Mesodermal cell (in vitro differentiated cells): ENCODE measurements at regions not wholly inside any gene's neighbourhood (a gene's known extent, or its start where the extent isn't known, plus 50 kb on each side); places are given as distances from the start of the nearest gene placed in this dataset.

Experiments used
- H3K27ac ChIP-seq: 2 replicates; pipeline ENCODE4 v1.7.0; 2013; ENCODE audit warnings: mild to moderate bottlenecking, low read depth, low read length, moderate library complexity; ENCODE audit not compliant: severe bottlenecking
- H3K36me3 ChIP-seq: 2 replicates; pipeline ENCODE4 v1.7.1; 2013; ENCODE audit warnings: mild to moderate bottlenecking, low read length, moderate library complexity; ENCODE audit not compliant: control insufficient read depth, insufficient read depth
- H3K4me1 ChIP-seq: one replicate; pipeline ENCODE4 v1.7.1; 2013; ENCODE audit warnings: mild to moderate bottlenecking, low read length; ENCODE audit not compliant: insufficient read depth, control insufficient read depth, poor library complexity, severe bottlenecking
- H3K4me3 ChIP-seq: 2 replicates; pipeline ENCODE4 v1.7.0; 2013; ENCODE audit warnings: low read length, control low read depth, mild to moderate bottlenecking; ENCODE audit not compliant: insufficient read depth, poor library complexity, severe bottlenecking; ENCODE audit errors: extremely low read depth
- H3K9me3 ChIP-seq: 2 replicates; pipeline ENCODE4 v1.7.1; 2013; ENCODE audit warnings: mild to moderate bottlenecking, low read length, moderate library complexity; ENCODE audit not compliant: control insufficient read depth
- WGBS, 2 experiments: methylation state at CpG; one replicate each; pipeline ENCODE4 v1.1.5; 2013; ENCODE audit warnings: missing lambda C conversion rate in 2 of 2; ENCODE audit not compliant: insufficient coverage in 2 of 2; 5-methylcytosine and 5-hydroxymethylcytosine counted together

DNA sequence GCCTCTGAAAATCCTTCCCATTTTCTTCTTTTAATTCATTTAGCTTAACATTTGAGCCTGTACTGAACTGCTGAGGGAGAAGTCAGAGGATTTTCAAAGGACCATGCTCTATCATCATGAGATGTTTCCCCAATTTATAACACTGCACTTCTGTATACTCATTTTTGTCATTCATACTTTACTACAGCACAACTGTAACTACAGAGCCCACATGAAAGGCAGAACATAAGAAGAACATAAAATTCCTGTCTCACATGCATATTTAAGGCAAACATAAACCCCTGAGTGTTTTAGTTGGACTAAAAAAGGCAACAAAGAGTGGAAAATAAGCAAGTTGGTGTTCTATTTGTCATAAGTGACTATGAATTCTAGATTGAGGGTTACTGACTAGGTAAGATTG, 237.7 kb upstream of the ARPP21 start:
- Histone ChIP-seq H3K36me3 (no peaks in the 10 kb centered on the region), H3K27ac (no peak overlapping the region), H3K9me3 (no peaks in the 10 kb centered on the region), H3K4me1 (no peaks in the 10 kb centered on the region), H3K4me3 (no peak overlapping the region)

DNA sequence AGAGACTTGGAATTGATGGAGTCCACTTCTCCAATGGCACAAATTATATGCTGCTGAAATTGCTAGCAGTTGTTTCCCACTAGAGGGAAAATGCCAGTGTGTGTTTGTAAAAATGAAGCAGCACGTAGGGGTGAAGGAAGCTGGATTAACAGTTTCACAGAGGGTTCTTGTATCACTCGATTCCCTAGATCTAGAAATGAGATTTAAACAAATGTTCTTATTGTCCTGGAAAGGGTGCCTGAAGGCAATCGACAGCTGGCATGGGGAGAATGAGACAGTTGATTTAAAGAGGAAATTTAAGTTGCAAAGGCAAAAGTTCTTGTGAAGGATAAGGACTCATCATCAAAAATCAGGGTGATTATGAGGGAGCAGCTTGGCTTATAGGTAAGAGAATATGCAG, 234.8 kb upstream of the ARPP21 start:
- H3K4me1 ChIP-seq = no peaks in the 10 kb centered on the region
- no peaks in the 10 kb centered on the region for H3K9me3 ChIP-seq
- no peak overlapping the region for H3K27ac ChIP-seq
- 92 to 95% methylated on average over 3 of the region's 3 CpGs for WGBS, 2 experiments
- no peak overlapping the region for H3K4me3 ChIP-seq
- no peaks in the 10 kb centered on the region for H3K36me3 ChIP-seq

DNA sequence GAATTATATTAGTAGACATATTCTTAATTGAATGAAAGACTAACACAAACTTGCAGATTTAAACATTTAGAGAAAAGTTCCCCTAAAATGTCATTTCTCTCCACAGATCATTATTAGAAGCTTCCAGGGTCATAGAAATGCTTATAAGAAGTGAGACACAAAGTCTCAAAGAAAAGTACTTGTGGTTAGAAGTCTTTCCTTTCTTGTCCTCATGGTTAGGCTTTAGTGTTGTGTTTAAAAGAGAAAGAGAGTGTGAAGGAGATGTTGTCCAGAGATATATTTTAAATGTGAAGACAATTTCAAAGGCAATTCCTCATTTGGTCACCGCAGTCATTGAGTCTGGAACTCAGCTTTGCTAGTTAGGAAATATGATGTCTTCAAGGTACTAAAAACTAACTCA, 230.4 kb upstream of the ARPP21 start:
- Histone ChIP-seq H3K27ac (no peak overlapping the region), H3K4me3 (no peak overlapping the region), H3K9me3 (no peaks in the 10 kb centered on the region), H3K4me1 (no peaks in the 10 kb centered on the region), H3K36me3 (no peaks in the 10 kb centered on the region)
- 100% methylated on average over 1 of the region's 1 CpG; no CpG with 5 or more reads in 1 of the 2 experiments for WGBS, 2 experiments

DNA sequence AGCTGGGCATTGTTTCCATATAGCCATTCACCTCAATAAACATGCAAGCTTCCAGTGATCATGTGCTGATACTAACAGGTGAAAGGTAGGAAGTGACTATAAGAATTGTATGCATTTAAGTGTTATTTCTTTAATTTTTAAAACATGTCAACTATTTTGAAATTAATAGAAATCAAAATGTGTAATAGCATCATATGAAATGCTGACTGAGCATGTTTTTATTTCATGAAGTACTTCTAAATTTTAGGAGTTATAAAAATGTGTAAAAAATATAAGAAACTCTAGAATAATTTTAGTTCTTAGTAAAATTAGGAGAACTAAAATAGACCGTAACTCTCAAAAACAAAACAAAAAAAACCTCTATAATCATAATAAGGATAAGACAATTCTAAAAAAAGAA, 229.3 kb upstream of the ARPP21 start:
- Histone ChIP-seq H3K36me3 (no peaks in the 10 kb centered on the region), H3K4me3 (no peak overlapping the region), H3K27ac (no peak overlapping the region), H3K4me1 (no peaks in the 10 kb centered on the region), H3K9me3 (no peaks in the 10 kb centered on the region)
- WGBS, 2 experiments = no CpG with 5 or more reads among the region's 1 CpG

DNA sequence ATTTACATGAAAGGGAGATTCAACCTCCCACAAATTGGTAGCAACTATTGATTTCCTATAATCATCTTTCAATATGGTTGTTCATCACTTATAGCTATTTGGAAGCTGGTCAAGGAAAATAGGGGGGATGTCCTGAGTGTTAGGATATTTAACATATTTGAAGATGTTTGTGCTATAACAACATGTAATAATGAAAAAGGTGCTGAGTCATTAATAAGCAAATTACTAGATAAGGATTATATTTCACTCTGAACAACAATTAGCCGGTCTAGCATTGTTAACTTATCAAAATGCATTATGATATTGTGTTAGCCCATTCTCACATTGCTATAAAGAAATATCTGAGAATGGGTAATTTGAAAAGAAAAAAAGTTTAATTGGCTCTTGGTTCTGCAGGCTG, 225.8 kb upstream of the ARPP21 start:
- Histone ChIP-seq H3K27ac (no peak overlapping the region), H3K9me3 (no peaks in the 10 kb centered on the region), H3K4me1 (no peaks in the 10 kb centered on the region), H3K4me3 (no peak overlapping the region), H3K36me3 (no peaks in the 10 kb centered on the region)
- whole genome bisulfite sequencing, 2 experiments = no CpG with 5 or more reads among the region's 1 CpG

DNA sequence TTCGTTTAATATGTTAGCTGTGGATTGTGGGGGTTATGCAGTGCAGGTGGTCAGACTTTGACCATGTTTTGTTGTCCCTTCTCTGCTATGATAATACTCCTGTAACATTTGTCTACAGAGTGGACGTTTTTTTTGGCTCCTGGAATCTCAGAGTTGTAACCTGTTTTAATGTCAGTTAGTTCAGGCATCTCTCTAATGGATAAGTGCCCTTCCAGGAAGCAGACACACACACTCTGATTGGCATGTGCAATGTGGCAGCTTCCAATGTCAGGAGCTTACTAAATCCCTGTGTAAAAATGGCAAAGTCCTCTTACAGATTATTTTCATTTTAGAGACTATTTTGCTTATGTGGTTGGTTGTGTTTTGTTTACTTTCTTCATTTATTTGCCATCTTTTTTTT, 222.2 kb upstream of the ARPP21 start:
- Histone ChIP-seq H3K4me1 (no peaks in the 10 kb centered on the region), H3K9me3 (no peaks in the 10 kb centered on the region), H3K4me3 (no peak overlapping the region), H3K36me3 (no peaks in the 10 kb centered on the region), H3K27ac (no peak overlapping the region)
- WGBS, 2 experiments = 60% methylated on average over 1 of the region's 2 CpGs; no CpG with 5 or more reads in 1 of the 2 experiments

DNA sequence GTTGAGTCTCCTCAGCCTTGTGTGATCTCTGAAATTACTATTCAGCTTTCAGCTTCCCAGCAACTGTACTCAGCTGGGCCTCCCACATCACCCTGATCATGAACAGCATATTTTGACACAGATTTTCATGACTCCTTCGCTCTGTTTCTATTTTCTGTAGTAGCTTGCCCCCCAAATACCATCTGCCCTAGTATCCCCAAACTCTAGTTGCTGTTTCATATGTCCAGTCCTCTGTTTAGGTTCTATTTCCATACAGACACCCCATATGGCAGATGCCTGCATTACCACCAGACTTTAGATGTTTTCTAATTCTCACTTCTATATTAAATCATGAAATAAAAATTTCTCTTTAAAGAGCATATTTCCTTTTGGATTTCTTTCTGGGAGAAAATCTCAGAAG, 217.2 kb upstream of the ARPP21 start:
- no peaks in the 10 kb centered on the region for H3K36me3 ChIP-seq
- H3K4me3 ChIP-seq = no peak overlapping the region
- H3K27ac ChIP-seq = no peak overlapping the region
- H3K9me3 ChIP-seq = no peaks in the 10 kb centered on the region
- peaks cover 5% of the 10 kb centered on the region for H3K4me1 ChIP-seq
- 78 to 91% methylated on average over 1 of the region's 1 CpG for WGBS, 2 experiments

DNA sequence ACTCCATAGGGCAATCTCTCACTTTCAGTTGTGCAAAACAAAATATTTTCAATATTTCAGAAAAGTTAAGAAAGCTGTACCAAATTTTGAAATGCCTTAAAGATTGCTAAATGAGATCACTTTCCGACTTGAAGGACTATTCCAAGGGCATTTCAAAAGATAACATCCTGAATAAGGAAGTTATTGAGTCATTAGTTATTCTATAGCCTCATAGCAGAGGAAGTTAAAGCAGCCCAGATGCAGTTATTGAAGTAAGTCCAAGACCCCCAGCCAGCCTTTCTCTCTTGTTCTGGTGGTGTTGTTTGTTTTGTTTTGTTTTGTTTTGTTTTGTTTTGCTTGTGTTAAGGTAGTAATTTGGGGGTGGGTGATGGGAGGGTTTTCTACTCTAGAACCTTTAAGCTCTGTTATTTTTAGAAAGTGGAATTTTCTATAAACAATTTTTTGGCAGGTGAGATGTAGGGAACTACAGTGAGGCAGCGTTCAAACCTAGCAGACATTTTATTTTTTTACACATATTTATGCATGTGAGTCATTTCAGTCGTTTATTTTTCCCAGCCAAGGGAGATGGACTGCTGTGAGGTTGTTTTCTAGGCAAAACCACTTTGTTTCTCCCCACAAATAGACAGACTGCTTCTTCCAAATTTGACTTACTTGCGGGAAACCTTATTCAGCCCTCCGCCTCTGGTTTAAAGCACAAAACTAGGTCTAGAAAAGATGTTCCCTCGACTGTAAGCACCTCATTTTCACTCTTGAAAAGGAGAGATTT, 216.3 kb upstream of the ARPP21 start:
- WGBS, 2 experiments = 68 to 86% methylated on average over 2 of the region's 6 CpGs
- H3K4me1 ChIP-seq = peaks cover 5% of the 10 kb centered on the region

DNA sequence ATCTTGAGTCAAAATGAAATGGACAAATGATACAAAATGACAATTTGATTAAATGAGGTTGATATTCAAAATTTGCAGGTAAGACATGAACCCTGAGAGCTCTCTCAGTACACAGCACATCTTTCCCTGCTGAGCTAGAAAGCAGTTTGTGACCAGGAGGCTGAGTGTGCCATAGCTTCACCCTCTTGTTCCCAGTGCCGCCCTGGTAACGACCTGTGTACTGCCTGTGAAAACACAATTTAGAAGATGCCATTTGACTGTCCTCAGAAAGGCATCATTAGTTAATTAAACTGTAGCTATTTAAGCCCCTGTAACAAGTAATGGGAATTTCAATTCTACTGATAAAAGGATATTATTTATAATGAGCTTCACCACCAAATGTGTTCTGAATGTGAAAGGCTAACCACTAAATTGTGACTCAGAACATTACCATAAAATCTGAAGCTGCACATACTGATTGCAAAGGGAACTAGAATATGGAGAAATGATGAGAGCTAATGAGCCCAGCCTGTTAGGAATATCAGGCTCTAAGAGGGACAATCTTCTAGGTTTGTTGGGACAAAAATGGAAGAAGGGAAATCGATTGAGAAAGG, 212.9 kb upstream of the ARPP21 start:
- H3K4me3 ChIP-seq = no peak overlapping the region
- peaks cover 5% of the 10 kb centered on the region for H3K4me1 ChIP-seq
- no peaks in the 10 kb centered on the region for H3K36me3 ChIP-seq
- H3K27ac ChIP-seq = no peak overlapping the region
- H3K9me3 ChIP-seq = no peaks in the 10 kb centered on the region
- no CpG with 5 or more reads among the region's 3 CpGs for WGBS, 2 experiments

More for the DNA sequence above, 216.3 kb upstream of the ARPP21 start:
- no peak overlapping the region for H3K4me3 ChIP-seq
- H3K27ac ChIP-seq = peak overlapping the region; percentile 29
- no peaks in the 10 kb centered on the region for H3K9me3 ChIP-seq
- H3K36me3 ChIP-seq = no peaks in the 10 kb centered on the region

DNA sequence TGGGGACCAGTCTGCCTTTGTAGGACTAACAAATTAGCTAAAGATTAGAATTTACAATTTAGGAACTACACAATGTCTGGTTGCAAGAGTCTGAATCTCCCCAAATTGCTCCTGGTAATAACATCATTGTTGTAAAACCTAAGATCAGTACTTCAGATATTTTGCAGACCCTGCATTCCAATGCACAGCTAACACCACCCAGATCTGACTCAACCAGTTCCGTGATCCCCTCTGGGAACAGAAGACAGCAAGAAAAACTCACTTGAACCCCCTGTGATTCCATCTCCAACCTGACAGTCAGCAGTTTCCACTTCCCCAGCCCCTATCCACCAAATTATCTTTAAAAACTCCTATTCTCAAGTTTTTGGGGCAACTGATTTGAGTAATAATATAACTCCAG, 201.9 kb upstream of the ARPP21 start:
- H3K4me1 ChIP-seq = no peaks in the 10 kb centered on the region
- WGBS, 2 experiments = 100% methylated on average over 1 of the region's 1 CpG
- no peaks in the 10 kb centered on the region for H3K36me3 ChIP-seq
- H3K27ac ChIP-seq = no peak overlapping the region
- no peak overlapping the region for H3K4me3 ChIP-seq
- H3K9me3 ChIP-seq = no peaks in the 10 kb centered on the region

DNA sequence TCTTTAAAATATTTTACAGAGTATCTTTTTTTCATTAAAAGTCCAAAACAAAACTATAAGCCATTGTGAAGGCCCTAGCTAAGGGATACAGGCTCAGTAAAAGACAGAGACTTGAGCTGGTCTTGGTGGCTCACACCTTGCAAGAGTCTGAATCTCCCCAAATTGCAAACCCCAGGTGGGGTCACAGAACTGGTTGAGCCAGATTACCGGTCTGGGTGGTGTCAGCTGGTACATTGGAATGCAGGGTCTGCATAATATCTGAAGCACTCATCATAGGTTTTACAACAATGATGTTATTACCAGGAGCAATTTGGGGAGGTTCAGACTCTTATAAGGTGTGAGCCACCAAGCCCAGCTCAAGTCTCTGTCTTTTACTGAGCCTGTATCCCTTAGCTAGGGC, 201.2 kb upstream of the ARPP21 start:
- no peaks in the 10 kb centered on the region for H3K36me3 ChIP-seq
- no peak overlapping the region for H3K27ac ChIP-seq
- no CpG with 5 or more reads among the region's 1 CpG for WGBS, 2 experiments
- H3K9me3 ChIP-seq = no peaks in the 10 kb centered on the region
- no peaks in the 10 kb centered on the region for H3K4me1 ChIP-seq
- no peak overlapping the region for H3K4me3 ChIP-seq
